ENCODE measurements at regions not wholly inside any gene's neighbourhood (a gene's known extent, or its start where the extent isn't known, plus 50 kb on each side); places are given as distances from the start of the nearest gene placed in this dataset.
"Not testable (repeated sequence)": the region's sequence is repeated elsewhere in the genome, so short reads cannot be mapped to it uniquely, and the experiment has no call there.

GRCh38 chr16:86261379-86261778 lies 248.9 kb upstream of the FOXF1 start:
- peak overlapping the region; percentile 23 for H3K4me2 ChIP-seq (ENCODE audit: low read length)
- H3K4me1 ChIP-seq (ENCODE audit: control insufficient read depth in 1 of 2, insufficient read depth in 2 of 2, low read length in 2 of 2) = no peaks in the 10 kb centered on the region
- RAD21 ChIA-PET (ENCODE audit: low non-redundant PET in 1 of 2, low total read pairs in 2 of 2, uncharacterized antibody in 2 of 2, unreplicated experiment in 2 of 2) = no interaction called here
- intact Hi-C loops (cut with micrococcal nuclease) = no loop called here
- H3K36me3 ChIP-seq (ENCODE audit: control insufficient read depth in 1 of 2, insufficient read depth in 2 of 2, low read length in 2 of 2) = no peaks in the 10 kb centered on the region
- TF ChIP-seq EZH2 (IDR thresholded peaks at IDR 0.05) = no peak
- no peak for TF ChIP-seq POLR2A (IDR thresholded peaks at IDR 0.05; ENCODE audit: borderline replicate concordance, extremely low read depth, insufficient read depth, insufficient read length)
- peak; percentile 80 for TF ChIP-seq ELF1 (IDR thresholded peaks at IDR 0.05; ENCODE audit: borderline replicate concordance, low read depth)
- peak; percentile 10; the same call in 1 of the 2 replicates for TF ChIP-seq JUND (IDR thresholded peaks at IDR 0.05)
- TF ChIP-seq SP1 (IDR thresholded peaks at IDR 0.05; ENCODE audit: low read depth) = peak; percentile 84
- no peak overlapping the region for H3K27ac ChIP-seq (ENCODE audit: low read depth, low read length)
- CTCF ChIA-PET = interaction anchor here (3.4 kb wide), 1 partner anchor 9 kb away, joined by 23 read pairs; no protein-coding TSS in a partner anchor
- H3K9ac ChIP-seq (ENCODE audit: low read length) = no peak overlapping the region
- DNase-seq (ENCODE audit: low read depth, low spot score) (peak; percentile 81), ATAC-seq (peak; percentile 92)
- H3K9me3 ChIP-seq (ENCODE audit: control insufficient read depth in 1 of 2, insufficient read depth in 1 of 2, low read depth in 1 of 2, low read length in 2 of 2) = no peaks in the 10 kb centered on the region
- no peaks in the 10 kb centered on the region for H3K79me2 ChIP-seq (ENCODE audit: insufficient read depth, low read length)
- no peak overlapping the region for H3K4me3 ChIP-seq (replicated peaks in 1 of 2; ENCODE audit: low read depth in 1 of 2, low read length in 2 of 2)
- no peaks in the 10 kb centered on the region for H4K20me1 ChIP-seq (ENCODE audit: insufficient read depth)
- POLR2A ChIA-PET = no interaction called here
- BruUV-seq (replicated peaks) = no TSS peak
- H3K9me2 ChIP-seq (ENCODE audit: insufficient read depth) = no peaks in the 10 kb centered on the region
- H2AFZ ChIP-seq (ENCODE audit: low read depth, low read length, poor library complexity, severe bottlenecking) = peak overlapping the region; percentile 11
- no peaks in the 10 kb centered on the region for H3K27me3 ChIP-seq (ENCODE audit: insufficient read depth, low read length)

- BruUV-seq (replicated peaks); H3K9me2 ChIP-seq (ENCODE audit: insufficient read depth); POLR2A ChIA-PET; H3K4me3 ChIP-seq (replicated peaks in 1 of 2; ENCODE audit: low read depth in 1 of 2, low read length in 2 of 2); ATAC-seq; H4K20me1 ChIP-seq (ENCODE audit: insufficient read depth); H3K9me3 ChIP-seq (ENCODE audit: control insufficient read depth in 1 of 2, insufficient read depth in 1 of 2, low read depth in 1 of 2, low read length in 2 of 2); H3K4me1 ChIP-seq (ENCODE audit: control insufficient read depth in 1 of 2, insufficient read depth in 2 of 2, low read length in 2 of 2); H3K27ac ChIP-seq (ENCODE audit: low read depth, low read length); H3K36me3 ChIP-seq (ENCODE audit: control insufficient read depth in 1 of 2, insufficient read depth in 2 of 2, low read length in 2 of 2); H3K79me2 ChIP-seq (ENCODE audit: insufficient read depth, low read length); DNase-seq (ENCODE audit: low read depth, low spot score); CTCF ChIA-PET; H3K4me2 ChIP-seq (ENCODE audit: low read length); H3K9ac ChIP-seq (ENCODE audit: low read length); RAD21 ChIA-PET (ENCODE audit: low non-redundant PET in 1 of 2, low total read pairs in 2 of 2, uncharacterized antibody in 2 of 2, unreplicated experiment in 2 of 2); H2AFZ ChIP-seq (ENCODE audit: low read depth, low read length, poor library complexity, severe bottlenecking); intact Hi-C loops (cut with micrococcal nuclease): not testable (repeated sequence)
- peaks cover 19% of the 10 kb centered on the region for H3K27me3 ChIP-seq (ENCODE audit: insufficient read depth, low read length)
These were observed 242.7 kb upstream of the FOXF1 start for GRCh38 chr16:86267657-86268056.

- no peak for DNase-seq (ENCODE audit: low read depth, low spot score)
- intact Hi-C loops (cut with micrococcal nuclease) = no loop called here
- Histone ChIP-seq H3K36me3 (ENCODE audit: control insufficient read depth in 1 of 2, insufficient read depth in 2 of 2, low read length in 2 of 2) (no peaks in the 10 kb centered on the region), H2AFZ (ENCODE audit: low read depth, low read length, poor library complexity, severe bottlenecking) (no peak overlapping the region), H3K4me2 (ENCODE audit: low read length) (no peak overlapping the region), H3K9ac (ENCODE audit: low read length) (no peak overlapping the region), H4K20me1 (ENCODE audit: insufficient read depth) (no peaks in the 10 kb centered on the region), H3K9me3 (ENCODE audit: control insufficient read depth in 1 of 2, insufficient read depth in 1 of 2, low read depth in 1 of 2, low read length in 2 of 2) (no peaks in the 10 kb centered on the region), H3K4me3 (replicated peaks in 1 of 2; ENCODE audit: low read depth in 1 of 2, low read length in 2 of 2) (no peak overlapping the region), H3K27ac (ENCODE audit: low read depth, low read length) (no peak overlapping the region), H3K79me2 (ENCODE audit: insufficient read depth, low read length) (no peaks in the 10 kb centered on the region), H3K27me3 (ENCODE audit: insufficient read depth, low read length) (peaks cover 46% of the 10 kb centered on the region), H3K4me1 (ENCODE audit: control insufficient read depth in 1 of 2, insufficient read depth in 2 of 2, low read length in 2 of 2) (no peaks in the 10 kb centered on the region), H3K9me2 (ENCODE audit: insufficient read depth) (no peaks in the 10 kb centered on the region)
- POLR2A ChIA-PET = no interaction called here
- no TSS peak for BruUV-seq (replicated peaks)
- no peak for ATAC-seq
- RAD21 ChIA-PET (ENCODE audit: low non-redundant PET in 1 of 2, low total read pairs in 2 of 2, uncharacterized antibody in 2 of 2, unreplicated experiment in 2 of 2) = no interaction called here
- CTCF ChIA-PET = no interaction called here
- TF ChIP-seq ATF3 (IDR thresholded peaks at IDR 0.05) (no peak), CTCF (IDR thresholded peaks at IDR 0.05 in 2 of 3, conservative IDR thresholded peaks at IDR 0.05 in 1 of 3; ENCODE audit: borderline replicate concordance in 1 of 3, insufficient read depth in 1 of 3, low read depth in 2 of 3, low read length in 2 of 3) (no peak), MAX (IDR thresholded peaks at IDR 0.05) (no peak), SP1 (IDR thresholded peaks at IDR 0.05; ENCODE audit: low read depth) (no peak), FOSL1 (IDR thresholded peaks at IDR 0.05; ENCODE audit: low read depth) (no peak), POLR2AphosphoS5 (IDR thresholded peaks at IDR 0.05; ENCODE audit: low read depth, low read length) (no peak), ZFX (IDR thresholded peaks at IDR 0.05) (no peak), ELF1 (IDR thresholded peaks at IDR 0.05; ENCODE audit: borderline replicate concordance, low read depth) (no peak)
These were observed 239.6 kb upstream of the FOXF1 start for GRCh38 chr16:86270696-86271095.
